ENCODE measurements at regions not wholly inside any gene's neighbourhood (a gene's known extent, or its start where the extent isn't known, plus 50 kb on each side); places are given as distances from the start of the nearest gene placed in this dataset.

DNA sequence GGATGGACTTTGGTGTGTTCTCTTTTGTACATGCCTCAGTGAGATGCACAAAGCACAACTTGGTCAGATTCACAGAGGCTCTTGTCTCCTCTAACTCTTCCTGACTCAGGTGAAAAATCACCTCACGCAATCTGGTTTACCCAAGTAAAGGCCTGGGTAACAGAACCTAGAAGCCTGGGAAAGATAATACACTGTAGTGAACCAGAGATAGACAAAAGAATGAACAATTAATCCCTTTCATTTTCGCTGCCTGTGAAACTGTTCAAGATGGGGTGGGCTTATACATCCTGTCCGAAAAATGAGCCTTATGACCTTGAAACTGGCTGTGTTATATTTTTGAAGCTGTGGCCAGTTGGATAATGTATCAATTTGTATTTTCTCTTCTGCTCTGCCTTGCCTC lies 678.9 kb upstream of the TEX47 start:
- Histone ChIP-seq H3K36me3 (ENCODE audit: low read depth) (no peaks in the 10 kb centered on the region), H3K4me3 (ENCODE audit: severe bottlenecking) (no peak overlapping the region), H3K27me3 (ENCODE audit: insufficient read depth, poor library complexity, severe bottlenecking) (no peaks in the 10 kb centered on the region), H3K27ac (ENCODE audit: poor library complexity, severe bottlenecking) (no peak overlapping the region), H3K9me3 (ENCODE audit: severe bottlenecking) (no peaks in the 10 kb centered on the region), H3K4me1 (ENCODE audit: insufficient read depth, poor library complexity, severe bottlenecking) (no peaks in the 10 kb centered on the region)
- no peak for DNase-seq (ENCODE audit: low spot score)
- ATAC-seq (ENCODE audit: low read depth) = no peak
- TF ChIP-seq, protein P1, sequence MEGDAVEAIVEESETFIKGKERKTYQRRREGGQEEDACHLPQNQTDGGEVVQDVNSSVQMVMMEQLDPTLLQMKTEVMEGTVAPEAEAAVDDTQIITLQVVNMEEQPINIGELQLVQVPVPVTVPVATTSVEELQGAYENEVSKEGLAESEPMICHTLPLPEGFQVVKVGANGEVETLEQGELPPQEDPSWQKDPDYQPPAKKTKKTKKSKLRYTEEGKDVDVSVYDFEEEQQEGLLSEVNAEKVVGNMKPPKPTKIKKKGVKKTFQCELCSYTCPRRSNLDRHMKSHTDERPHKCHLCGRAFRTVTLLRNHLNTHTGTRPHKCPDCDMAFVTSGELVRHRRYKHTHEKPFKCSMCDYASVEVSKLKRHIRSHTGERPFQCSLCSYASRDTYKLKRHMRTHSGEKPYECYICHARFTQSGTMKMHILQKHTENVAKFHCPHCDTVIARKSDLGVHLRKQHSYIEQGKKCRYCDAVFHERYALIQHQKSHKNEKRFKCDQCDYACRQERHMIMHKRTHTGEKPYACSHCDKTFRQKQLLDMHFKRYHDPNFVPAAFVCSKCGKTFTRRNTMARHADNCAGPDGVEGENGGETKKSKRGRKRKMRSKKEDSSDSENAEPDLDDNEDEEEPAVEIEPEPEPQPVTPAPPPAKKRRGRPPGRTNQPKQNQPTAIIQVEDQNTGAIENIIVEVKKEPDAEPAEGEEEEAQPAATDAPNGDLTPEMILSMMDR (IDR thresholded peaks at IDR 0.05; ENCODE audit: poor library complexity, severe bottlenecking) = no peak

DNA sequence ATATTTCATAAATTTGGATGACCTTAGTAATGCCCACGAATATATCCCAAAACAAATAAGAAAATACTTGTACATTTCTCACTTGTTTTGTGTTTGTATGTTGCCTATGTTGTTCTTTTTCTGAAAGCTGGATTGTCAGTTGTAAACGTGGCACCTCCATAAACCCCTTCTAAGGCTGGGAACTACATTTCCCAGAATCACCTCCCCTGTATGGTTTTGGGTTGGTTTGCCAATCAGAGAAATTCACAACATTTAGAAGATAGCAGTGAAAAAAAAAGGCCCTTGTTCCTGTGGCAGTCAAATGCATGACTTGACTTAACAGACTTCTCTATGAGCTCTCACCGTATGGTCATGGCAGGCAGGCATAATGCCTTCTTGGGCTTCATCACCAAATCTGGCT lies 676.3 kb upstream of the STEAP1 start:
- Histone ChIP-seq H3K4me3 (ENCODE audit: severe bottlenecking) (no peak overlapping the region), H3K27ac (ENCODE audit: poor library complexity, severe bottlenecking) (no peak overlapping the region), H3K4me1 (ENCODE audit: insufficient read depth, poor library complexity, severe bottlenecking) (no peaks in the 10 kb centered on the region), H3K9me3 (ENCODE audit: severe bottlenecking) (no peaks in the 10 kb centered on the region), H3K36me3 (ENCODE audit: low read depth) (no peaks in the 10 kb centered on the region), H3K27me3 (ENCODE audit: insufficient read depth, poor library complexity, severe bottlenecking) (no peaks in the 10 kb centered on the region)
- DNase-seq (ENCODE audit: low spot score) (no peak), ATAC-seq (ENCODE audit: low read depth) (no peak)
- TF ChIP-seq, protein P1 (IDR thresholded peaks at IDR 0.05; ENCODE audit: poor library complexity, severe bottlenecking) = no peak

DNA sequence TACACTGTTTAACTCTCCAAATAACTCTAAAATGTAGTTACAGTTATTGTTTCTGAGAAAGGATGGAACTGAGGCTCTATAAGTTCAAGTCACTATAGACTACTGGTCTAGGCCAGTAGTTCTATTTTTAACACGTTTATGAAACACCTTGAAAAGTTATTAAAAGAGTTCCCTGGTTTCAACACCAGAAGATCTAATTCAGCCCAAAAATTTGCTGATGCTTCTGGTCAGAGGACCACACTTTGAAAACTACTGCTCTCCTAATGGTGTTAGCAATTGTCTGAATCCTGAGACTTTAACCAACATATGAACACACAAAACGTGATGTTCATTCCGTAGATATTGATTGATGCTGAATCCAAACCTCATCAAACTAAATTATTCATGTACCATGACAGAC lies 658.6 kb upstream of the STEAP1 start:
- H3K36me3 ChIP-seq (ENCODE audit: low read depth) = no peaks in the 10 kb centered on the region
- ATAC-seq (ENCODE audit: low read depth) = no peak
- no peak overlapping the region for H3K27ac ChIP-seq (ENCODE audit: poor library complexity, severe bottlenecking)
- H3K27me3 ChIP-seq (ENCODE audit: insufficient read depth, poor library complexity, severe bottlenecking) = no peaks in the 10 kb centered on the region
- no peaks in the 10 kb centered on the region for H3K9me3 ChIP-seq (ENCODE audit: severe bottlenecking)
- H3K4me3 ChIP-seq (ENCODE audit: severe bottlenecking) = no peak overlapping the region
- no peaks in the 10 kb centered on the region for H3K4me1 ChIP-seq (ENCODE audit: insufficient read depth, poor library complexity, severe bottlenecking)
- TF ChIP-seq, protein P1 (IDR thresholded peaks at IDR 0.05; ENCODE audit: poor library complexity, severe bottlenecking) = no peak
- DNase-seq (ENCODE audit: low spot score) = no peak

DNA sequence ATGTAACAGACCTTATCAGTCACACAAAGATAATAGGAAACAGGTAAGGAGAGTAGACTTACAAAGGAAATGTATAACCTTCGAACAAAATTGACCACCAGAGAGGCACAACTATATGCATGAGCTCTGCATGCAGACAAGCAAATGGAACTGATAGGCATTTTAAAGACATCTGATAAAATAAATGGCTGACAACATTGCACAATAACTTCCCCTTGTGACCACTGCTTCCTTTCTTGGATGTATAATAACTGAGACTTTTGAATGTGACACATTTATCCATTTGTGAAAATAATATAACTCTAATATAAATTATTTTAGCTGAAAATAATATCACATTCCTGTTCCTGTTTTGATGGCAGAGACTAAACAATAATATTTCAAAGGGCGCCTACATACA lies 654.2 kb upstream of the STEAP1 start:
- Histone ChIP-seq H3K4me1 (ENCODE audit: insufficient read depth, poor library complexity, severe bottlenecking) (no peaks in the 10 kb centered on the region), H3K27ac (ENCODE audit: poor library complexity, severe bottlenecking) (no peak overlapping the region), H3K27me3 (ENCODE audit: insufficient read depth, poor library complexity, severe bottlenecking) (no peaks in the 10 kb centered on the region), H3K4me3 (ENCODE audit: severe bottlenecking) (no peak overlapping the region), H3K36me3 (ENCODE audit: low read depth) (no peaks in the 10 kb centered on the region), H3K9me3 (ENCODE audit: severe bottlenecking) (no peaks in the 10 kb centered on the region)
- DNase-seq (ENCODE audit: low spot score) (no peak), ATAC-seq (ENCODE audit: low read depth) (no peak)
- TF ChIP-seq, protein P1 (IDR thresholded peaks at IDR 0.05; ENCODE audit: poor library complexity, severe bottlenecking) = no peak

DNA sequence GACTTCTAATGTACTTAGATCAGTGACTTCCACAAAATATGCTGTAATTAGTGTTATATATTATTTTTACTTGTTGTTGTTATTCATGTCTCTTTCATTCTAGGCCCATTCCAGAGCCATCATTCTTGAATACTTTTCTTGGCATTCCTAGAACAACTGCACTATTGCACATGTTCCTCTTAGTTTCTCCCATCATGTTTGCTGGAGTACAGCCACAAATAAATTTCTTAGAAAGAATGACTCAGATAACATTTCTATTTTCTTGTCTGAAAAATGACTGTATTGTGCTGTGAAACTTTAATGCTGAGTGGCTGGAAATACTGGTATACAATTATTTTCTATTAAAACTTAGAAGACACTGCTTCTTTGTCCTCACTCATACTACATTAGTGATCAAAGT lies 651.0 kb upstream of the STEAP1 start:
- TF ChIP-seq, protein P1 (IDR thresholded peaks at IDR 0.05; ENCODE audit: poor library complexity, severe bottlenecking) = no peak
- H3K4me1 ChIP-seq (ENCODE audit: insufficient read depth, poor library complexity, severe bottlenecking) = no peaks in the 10 kb centered on the region
- no peak overlapping the region for H3K27ac ChIP-seq (ENCODE audit: poor library complexity, severe bottlenecking)
- no peak overlapping the region for H3K4me3 ChIP-seq (ENCODE audit: severe bottlenecking)
- DNase-seq (ENCODE audit: low spot score) (no peak), ATAC-seq (ENCODE audit: low read depth) (no peak)
- H3K27me3 ChIP-seq (ENCODE audit: insufficient read depth, poor library complexity, severe bottlenecking) = no peaks in the 10 kb centered on the region
- no peaks in the 10 kb centered on the region for H3K9me3 ChIP-seq (ENCODE audit: severe bottlenecking)
- H3K36me3 ChIP-seq (ENCODE audit: low read depth) = no peaks in the 10 kb centered on the region

All from RWPE2 (cell line).